Skeletal muscle tissue (tissue), 3 donors: ENCODE measurements at regions not wholly inside any gene's neighbourhood (a gene's known extent, or its start where the extent isn't known, plus 50 kb on each side); places are given as distances from the start of the nearest gene placed in this dataset.

Experiments used
- H3K27ac ChIP-seq: one replicate; pipeline ENCODE4 v1.7.0; 2013; ENCODE audit warnings: mild to moderate bottlenecking, low read depth, low read length, inconsistent platforms
- H3K27me3 ChIP-seq, 3 donors: one replicate each; pipeline ENCODE4 v1.7.0; 2013; ENCODE audit warnings: low read length in 3 of 3; ENCODE audit not compliant: control insufficient read depth in 3 of 3, insufficient read depth in 3 of 3
- H3K36me3 ChIP-seq, 3 donors: one replicate each; pipeline ENCODE4 v1.7.0; 2013; ENCODE audit warnings: low read length in 3 of 3; ENCODE audit not compliant: control insufficient read depth in 3 of 3, insufficient read depth in 3 of 3
- H3K4me1 ChIP-seq, 3 donors: one replicate each; pipeline ENCODE4 v1.7.0; 2013; ENCODE audit warnings: low read length in 3 of 3, mild to moderate bottlenecking in 3 of 3; ENCODE audit not compliant: control insufficient read depth in 3 of 3, insufficient read depth in 3 of 3
- H3K4me3 ChIP-seq, 3 donors: one replicate each; pipeline ENCODE4 v1.7.0; 2013; ENCODE audit warnings: low read length in 3 of 3
- H3K9ac ChIP-seq, 3 donors: one replicate each; pipeline ENCODE4 v1.7.0; 2013; ENCODE audit warnings: low read length in 3 of 3, mild to moderate bottlenecking in 3 of 3, moderate library complexity in 2 of 3, low read depth in 1 of 3
- H3K9me3 ChIP-seq, 3 donors: one replicate each; pipeline ENCODE4 v1.7.0; 2013; ENCODE audit warnings: low read length in 3 of 3; ENCODE audit not compliant: control insufficient read depth in 3 of 3
- donor health status: Osteomylitis.

- Histone ChIP-seq H3K4me1 (peaks cover 10 to 17% (median 14%) of the 10 kb centered on the region in 3 donors), H3K27me3 (peaks cover 9 to 17% (median 13%) of the 10 kb centered on the region in 3 donors), H3K36me3 (no peaks in the 10 kb centered on the region), H3K9me3 (peaks cover 3 to 5% (median 3%) of the 10 kb centered on the region in 3 donors), H3K4me3 (no peak overlapping the region), H3K27ac (no peak overlapping the region), H3K9ac (no peak overlapping the region)
Measured at GRCh38 chr2:239769554-239770245, 255.4 kb downstream of the NDUFA10 start.

GRCh38 chr2:239768907-239769553, 256.1 kb downstream of the NDUFA10 start:
- no peak overlapping the region for H3K4me3 ChIP-seq
- H3K9me3 ChIP-seq = peaks cover 3 to 5% (median 3%) of the 10 kb centered on the region in 3 donors
- peaks cover 5 to 16% (median 9%) of the 10 kb centered on the region in 3 donors for H3K27me3 ChIP-seq
- H3K36me3 ChIP-seq = no peaks in the 10 kb centered on the region
- H3K4me1 ChIP-seq = peaks cover 10 to 17% (median 14%) of the 10 kb centered on the region in 3 donors
- no peak overlapping the region for H3K9ac ChIP-seq
- H3K27ac ChIP-seq = no peak overlapping the region

DNA sequence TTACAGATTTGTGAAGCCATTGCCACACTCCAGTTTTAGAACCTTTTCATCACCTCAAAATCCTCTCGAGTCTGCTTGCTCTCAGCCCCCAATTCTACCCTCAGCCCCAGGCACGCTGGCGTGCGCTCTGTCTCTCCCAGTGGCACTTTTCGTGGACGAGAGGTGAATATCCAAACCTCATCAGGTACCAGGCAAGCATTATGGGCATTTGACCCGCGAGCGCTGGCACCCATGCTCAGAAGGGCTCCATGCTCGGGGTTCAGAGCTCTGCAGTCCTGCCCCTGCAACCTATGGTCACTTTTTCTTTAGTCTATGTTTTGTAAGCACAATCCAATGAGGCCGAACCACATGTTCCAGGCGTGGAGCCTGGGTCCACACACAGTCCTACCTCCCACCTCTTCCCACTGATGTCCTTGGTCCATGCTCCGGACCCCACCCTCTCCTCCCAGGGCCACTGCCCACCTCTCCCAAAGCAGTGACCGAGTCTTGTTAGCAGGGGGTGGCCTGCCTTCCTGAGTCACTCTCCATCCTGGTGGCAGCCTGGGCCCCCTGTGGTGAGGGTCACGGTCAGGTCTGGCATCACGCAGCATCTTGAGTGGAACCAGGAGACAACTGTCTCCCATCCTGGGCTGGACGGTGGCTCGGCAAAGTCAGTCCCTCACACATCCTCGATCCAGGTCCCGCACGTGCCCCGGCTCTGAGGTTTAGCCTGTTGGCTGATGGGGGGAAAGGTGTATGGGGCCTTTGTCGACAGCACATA, 256.9 kb downstream of the NDUFA10 start:
- Histone ChIP-seq H3K27ac (no peak overlapping the region), H3K9ac (no peak overlapping the region), H3K4me3 (no peak overlapping the region), H3K27me3 (peaks cover 4 to 17% (median 8%) of the 10 kb centered on the region in 3 donors), H3K4me1 (peaks cover 10 to 20% (median 17%) of the 10 kb centered on the region in 3 donors), H3K9me3 (peaks cover 3 to 5% (median 3%) of the 10 kb centered on the region in 3 donors), H3K36me3 (no peaks in the 10 kb centered on the region)

- H3K9me3 ChIP-seq = peaks cover 3 to 5% (median 3%) of the 10 kb centered on the region in 3 donors
- H3K27me3 ChIP-seq = peaks cover 0 to 17% (median 1%) of the 10 kb centered on the region in 3 donors
- H3K27ac ChIP-seq = no peak overlapping the region
- no peak overlapping the region for H3K9ac ChIP-seq
- H3K4me1 ChIP-seq = peaks cover 10 to 28% (median 20%) of the 10 kb centered on the region in 3 donors
- H3K4me3 ChIP-seq = no peak overlapping the region
- H3K36me3 ChIP-seq = no peaks in the 10 kb centered on the region
Measured at GRCh38 chr2:239767021-239767905, 257.9 kb downstream of the NDUFA10 start.

GRCh38 chr2:239765911-239766310, 259.2 kb downstream of the NDUFA10 start:
- Histone ChIP-seq H3K4me1 (peaks cover 10 to 28% (median 20%) of the 10 kb centered on the region in 3 donors), H3K9me3 (peaks cover 0 to under 1% (median 0%) of the 10 kb centered on the region in 3 donors), H3K27ac (no peak overlapping the region), H3K4me3 (no peak overlapping the region), H3K27me3 (peaks cover 1 to 22% (median 6%) of the 10 kb centered on the region in 3 donors), H3K36me3 (no peaks in the 10 kb centered on the region), H3K9ac (no peak overlapping the region)

- Histone ChIP-seq H3K9ac (no peak overlapping the region), H3K4me1 (peaks cover 9 to 26% (median 19%) of the 10 kb centered on the region in 3 donors), H3K36me3 (no peaks in the 10 kb centered on the region), H3K27me3 (peaks cover 5 to 22% (median 11%) of the 10 kb centered on the region in 3 donors), H3K27ac (no peak overlapping the region), H3K4me3 (no peak overlapping the region), H3K9me3 (peaks cover 0 to 5% (median 4%) of the 10 kb centered on the region in 3 donors)
Measured at GRCh38 chr2:239765076-239765845, 259.9 kb downstream of the NDUFA10 start.

DNA sequence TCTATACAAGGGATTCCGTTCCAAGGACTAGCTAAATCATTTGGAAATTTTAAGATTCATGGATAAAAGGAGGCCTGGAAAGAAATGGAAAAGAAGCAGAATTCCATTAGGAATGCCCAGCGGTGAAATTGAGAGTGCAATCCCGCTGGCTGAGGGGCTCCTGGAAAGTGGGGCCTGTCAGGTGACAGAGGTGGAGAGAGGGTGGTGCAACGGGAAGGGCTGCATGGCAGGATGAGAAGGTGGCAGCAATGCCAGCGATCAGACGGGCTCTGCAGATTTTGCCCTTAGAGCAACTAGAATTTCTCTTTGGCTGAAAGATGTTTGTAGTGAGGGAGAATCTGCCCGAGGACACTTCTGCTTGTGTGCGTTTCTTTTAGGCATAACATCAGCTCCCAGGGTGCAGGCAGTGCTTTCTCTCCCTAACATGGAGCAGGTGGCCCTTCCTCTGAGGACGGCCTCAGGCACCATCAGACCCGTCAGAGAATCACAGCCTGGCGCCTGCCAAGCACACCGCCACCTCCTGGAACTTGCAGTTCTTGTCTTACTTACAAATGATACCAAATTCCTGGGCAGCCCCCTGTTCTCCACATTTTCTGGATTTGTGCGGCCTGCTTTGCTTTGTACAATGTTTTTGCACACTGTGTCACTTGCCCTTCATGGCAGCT, 261.6 kb downstream of the NDUFA10 start:
- H3K27me3 ChIP-seq = peaks cover 8 to 22% (median 11%) of the 10 kb centered on the region in 3 donors
- H3K9me3 ChIP-seq = peaks cover 0 to 6% (median 5%) of the 10 kb centered on the region in 3 donors
- H3K4me1 ChIP-seq = peaks cover 0 to 14% (median 3%) of the 10 kb centered on the region in 3 donors
- no peak overlapping the region for H3K27ac ChIP-seq
- no peak overlapping the region for H3K9ac ChIP-seq
- no peak overlapping the region for H3K4me3 ChIP-seq
- no peaks in the 10 kb centered on the region for H3K36me3 ChIP-seq

- no peak overlapping the region for H3K27ac ChIP-seq
- peaks cover 0 to 6% (median 5%) of the 10 kb centered on the region in 3 donors for H3K9me3 ChIP-seq
- H3K36me3 ChIP-seq = no peaks in the 10 kb centered on the region
- peaks cover 0 to 14% (median 3%) of the 10 kb centered on the region in 3 donors for H3K4me1 ChIP-seq
- H3K4me3 ChIP-seq = no peak overlapping the region
- H3K9ac ChIP-seq = no peak overlapping the region
- peaks cover 8 to 22% (median 14%) of the 10 kb centered on the region in 3 donors for H3K27me3 ChIP-seq
Measured at GRCh38 chr2:239762655-239763269, 262.4 kb downstream of the NDUFA10 start.
